ENCODE measurements at regions not wholly inside any gene's neighbourhood (a gene's known extent, or its start where the extent isn't known, plus 50 kb on each side); places are given as distances from the start of the nearest gene placed in this dataset.

- 94 to 100% methylated on average over 2 of the region's 2 CpGs for WGBS, 2 experiments
These were observed 52.6 kb upstream of the TRUB1 start for GRCh38 chr10:114885443-114885842.

More at GRCh38 chr10:114885443-114885842, 52.6 kb upstream of the TRUB1 start:
- Histone ChIP-seq H3K4me1 (ENCODE audit: control insufficient read depth, insufficient read depth, low read length) (peaks cover 12% of the 10 kb centered on the region), H3K27me3 (ENCODE audit: control insufficient read depth, insufficient read depth, low read length, poor library complexity, severe bottlenecking) (no peaks in the 10 kb centered on the region), H3K27ac (ENCODE audit: insufficient read depth, low read depth, low read length, poor library complexity, severe bottlenecking) (no peak overlapping the region), H3K36me3 (ENCODE audit: control insufficient read depth, insufficient read depth, low read length) (no peaks in the 10 kb centered on the region), H3K9me3 (ENCODE audit: control insufficient read depth, low read length) (no peaks in the 10 kb centered on the region), H3K4me3 (ENCODE audit: insufficient read depth, low read depth, low read length) (no peak overlapping the region)

Measured in ectodermal cell (in vitro differentiated cells).